Activated effector memory CD4-positive, alpha-beta T cell treated with Interleukin-2 at 50 U/mL for 16 hours (primary cell): ENCODE measurements at regions not wholly inside any gene's neighbourhood (a gene's known extent, or its start where the extent isn't known, plus 50 kb on each side); places are given as distances from the start of the nearest gene placed in this dataset.
"Not testable (repeated sequence)": the region's sequence is repeated elsewhere in the genome, so short reads cannot be mapped to it uniquely, and the experiment has no call there.

Source experiments
- DNase-seq: peaks from one replicate; pipeline ENCODE4 v3.0.0-alpha.2; 2020

DNA sequence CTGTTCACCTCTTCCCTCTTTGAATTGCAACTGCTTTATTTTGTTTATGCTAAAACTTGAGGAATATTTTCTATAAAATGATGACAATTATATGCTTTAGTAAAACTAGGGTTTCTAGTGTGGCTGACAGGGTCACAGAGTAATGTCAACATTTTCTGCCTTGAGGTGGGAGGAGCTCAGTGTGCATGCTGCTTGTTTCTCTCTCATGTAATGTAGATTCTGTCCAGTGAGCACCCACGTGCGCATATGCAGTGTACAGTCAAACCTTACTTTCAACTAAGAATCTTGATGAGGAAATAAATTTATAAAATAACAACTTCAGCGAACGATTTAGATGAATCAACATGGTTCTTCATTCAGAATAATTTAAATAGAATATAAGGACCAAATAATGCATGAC, 603.9 kb downstream of the PCDH17 start:
- DNase-seq, result no peak

DNA sequence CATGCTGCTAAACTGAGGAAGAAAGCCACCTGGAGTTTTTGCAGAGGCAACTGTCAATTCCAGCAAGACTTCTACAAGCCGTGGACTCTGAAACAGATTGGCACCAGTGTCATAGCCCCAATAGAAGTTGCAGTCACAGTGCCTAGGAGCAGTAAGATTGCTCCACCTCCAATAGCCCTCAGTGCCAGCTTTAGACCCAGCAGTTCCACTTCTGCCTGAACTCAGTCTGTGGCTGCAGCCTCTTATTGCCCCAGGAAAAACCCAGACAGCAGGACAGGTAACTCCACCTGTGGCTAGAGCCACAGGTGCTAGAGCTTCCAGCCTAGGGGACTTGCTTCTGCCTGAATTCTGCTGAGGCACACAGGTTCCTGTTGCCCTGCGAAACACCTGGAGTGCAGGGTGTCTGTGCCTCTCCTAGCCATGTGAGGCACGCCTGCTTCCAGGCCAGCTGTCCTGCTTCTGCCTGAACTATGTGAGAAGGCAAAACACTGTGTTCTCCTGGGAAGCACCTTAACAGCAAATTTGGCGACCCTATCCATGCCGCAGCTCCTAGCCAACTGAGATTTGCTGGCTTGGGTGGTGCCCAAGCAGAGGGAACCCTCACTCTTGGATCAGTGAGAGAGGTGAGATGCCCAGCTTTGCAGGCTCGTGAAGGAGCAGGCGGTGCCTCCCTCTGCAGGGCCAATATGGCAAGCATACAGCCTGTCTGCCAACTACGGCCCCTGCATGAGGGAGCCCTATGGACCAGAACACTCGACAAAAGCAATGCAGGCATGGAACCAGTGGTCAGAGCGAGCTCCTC, 607.6 kb downstream of the PCDH17 start:
- no peak for DNase-seq

DNA sequence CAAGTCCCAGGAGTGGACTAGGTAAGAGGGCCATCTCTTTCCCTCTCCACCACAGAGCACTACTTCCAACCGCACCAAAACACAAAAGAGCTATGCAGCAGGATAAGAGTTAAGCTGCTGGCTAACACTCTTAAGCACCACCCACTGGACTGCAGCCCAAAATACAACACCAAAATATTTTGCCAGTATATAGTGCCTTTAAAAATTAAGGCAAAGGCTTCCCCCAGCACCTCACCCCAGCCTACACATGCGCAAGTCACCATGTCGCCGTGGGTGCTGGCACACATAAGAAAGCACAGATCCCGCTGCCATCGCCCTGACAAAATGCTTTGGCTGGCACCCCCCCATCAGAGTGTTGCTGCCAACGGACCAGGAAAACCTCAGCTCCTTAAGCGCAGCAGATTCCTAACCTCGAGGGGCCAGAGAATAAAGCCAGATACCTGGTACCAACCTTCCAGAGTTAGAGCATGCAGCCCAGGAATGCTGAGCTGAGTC, 608.3 kb downstream of the PCDH17 start:
- DNase-seq, result no peak

DNA sequence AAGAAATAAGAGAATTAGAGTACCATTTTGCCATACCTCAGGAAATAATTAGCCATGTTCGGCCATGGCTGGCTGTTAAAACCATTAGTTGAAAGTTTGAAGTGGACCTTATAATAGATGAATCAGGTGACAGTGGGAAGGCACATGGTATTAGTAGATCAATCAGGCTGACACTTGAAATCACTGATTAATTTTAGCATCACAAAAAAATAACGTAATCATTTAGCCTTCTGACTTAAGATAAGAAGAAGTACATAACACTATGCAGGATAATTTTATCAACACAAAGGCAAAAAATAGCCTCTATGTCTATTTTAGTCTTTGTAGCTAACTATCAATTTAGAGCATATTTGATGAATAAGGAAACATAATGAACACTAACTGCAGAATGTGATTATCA, 615.5 kb downstream of the PCDH17 start:
- DNase-seq, result no peak

DNA sequence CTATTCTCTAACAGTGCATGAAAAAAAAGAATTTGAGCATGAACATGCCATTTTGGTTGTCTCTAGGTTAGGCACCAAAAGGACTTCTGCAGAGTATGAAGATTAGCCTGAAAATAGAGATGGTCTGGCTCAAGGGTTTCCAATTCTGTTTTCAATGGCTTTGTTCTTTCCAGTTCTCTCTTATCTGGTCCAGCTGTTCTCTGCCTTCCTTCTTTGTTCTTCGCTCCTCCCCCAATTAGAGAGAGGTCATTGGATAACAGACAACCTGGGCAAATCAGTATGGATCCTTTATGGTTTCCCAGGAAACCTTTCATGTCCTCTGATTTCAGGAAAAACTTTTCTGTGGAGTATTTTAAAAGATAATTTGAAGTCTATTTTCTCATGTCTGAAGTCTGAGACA, 623.4 kb downstream of the PCDH17 start:
- DNase-seq, result no peak

DNA sequence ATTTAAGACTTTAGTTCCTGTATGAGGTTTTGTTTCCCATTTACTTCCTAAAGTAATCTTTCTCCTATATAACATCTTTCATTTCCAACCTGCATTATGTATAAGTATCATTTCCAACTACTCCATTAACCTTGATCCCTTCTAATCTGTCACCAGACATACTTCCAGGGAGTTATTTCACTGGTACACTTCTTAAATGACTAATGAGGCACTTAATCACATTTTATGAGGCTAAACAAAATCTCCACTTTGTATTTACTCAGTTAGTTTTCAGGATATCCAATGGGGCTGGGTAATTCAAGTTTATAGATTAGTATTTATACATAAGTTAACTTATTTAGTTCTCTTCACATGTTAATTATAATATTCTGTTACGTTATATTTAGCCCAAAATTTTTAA, 634.7 kb downstream of the PCDH17 start:
- no peak for DNase-seq

DNA sequence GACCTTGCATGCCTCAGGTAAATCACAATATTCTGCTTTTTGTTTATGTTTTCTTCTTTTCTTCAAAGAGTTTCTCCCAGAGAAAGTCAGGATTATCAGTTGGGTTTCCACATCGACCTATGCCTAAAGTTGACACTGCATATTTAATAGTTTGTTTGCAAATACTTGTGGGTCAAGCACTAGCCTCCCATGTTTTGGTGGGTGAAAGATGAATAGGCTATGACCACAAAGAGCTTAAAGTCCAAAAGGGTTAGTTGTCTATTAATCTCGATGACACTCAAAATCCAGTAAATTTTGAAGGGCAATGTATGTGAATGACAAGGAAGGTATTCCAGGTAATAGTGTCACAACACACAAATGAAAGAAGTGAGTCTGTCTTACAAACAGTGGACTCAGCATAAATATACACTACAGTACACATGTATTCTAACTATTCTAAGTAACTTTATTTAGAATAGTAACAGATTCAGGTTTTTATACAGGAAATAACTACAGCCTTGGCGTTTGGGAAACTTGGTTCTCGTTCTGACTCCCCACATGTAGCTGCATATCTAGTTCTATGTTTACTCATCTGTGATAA, 667.1 kb downstream of the PCDH17 start:
- no peak for DNase-seq

DNA sequence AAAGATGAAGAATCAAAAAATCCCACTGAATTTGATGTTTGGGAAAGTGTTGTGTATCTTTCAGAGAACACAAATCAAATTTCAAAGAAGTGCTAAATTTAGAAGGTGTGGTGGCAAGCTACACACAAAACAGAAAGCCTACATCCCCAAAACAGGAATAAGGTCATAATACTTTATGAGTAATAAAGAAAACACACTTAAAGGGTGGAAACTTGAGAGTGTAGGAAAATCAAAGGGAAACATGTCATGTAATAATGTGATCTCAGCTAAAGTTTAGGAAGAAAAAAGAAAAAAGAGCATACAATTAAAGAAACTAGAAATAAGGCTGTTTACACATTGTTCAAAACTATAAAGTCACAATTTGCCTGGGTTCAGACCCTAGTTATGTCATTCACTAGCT, 668.7 kb downstream of the PCDH17 start:
- no peak for DNase-seq

DNA sequence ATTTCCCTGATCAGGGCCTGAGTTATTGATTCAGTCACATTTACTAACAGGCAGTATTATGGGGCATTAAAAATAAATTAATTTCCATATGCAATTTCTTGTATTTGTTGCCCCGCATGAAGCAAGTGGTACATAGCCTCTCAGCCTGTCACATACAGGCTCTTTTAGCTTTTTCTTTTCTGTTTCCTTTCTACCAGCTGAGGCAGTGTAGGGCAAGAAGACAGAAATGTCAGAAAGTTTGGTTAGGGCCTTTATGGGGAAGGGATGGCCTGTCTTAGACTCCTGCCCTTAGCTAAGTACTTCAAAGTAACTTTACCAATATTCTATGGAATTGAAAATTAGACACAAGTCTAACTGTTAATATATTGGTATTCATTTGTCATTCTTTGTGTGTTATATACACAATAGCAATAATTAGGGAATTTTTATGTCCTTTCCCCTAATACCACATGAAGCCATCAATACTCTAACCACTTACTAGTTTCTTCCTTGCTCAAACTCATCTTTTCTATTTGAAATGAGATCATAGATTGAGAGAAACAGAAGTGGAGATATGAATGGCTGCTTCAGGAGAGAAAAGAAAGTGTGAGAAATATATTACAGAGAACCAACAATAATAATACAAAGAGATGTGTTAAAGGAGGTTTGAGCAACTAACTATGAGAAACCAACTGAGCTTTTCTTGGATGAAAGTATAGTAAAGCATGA, 669.6 kb downstream of the PCDH17 start:
- DNase-seq, result no peak

DNA sequence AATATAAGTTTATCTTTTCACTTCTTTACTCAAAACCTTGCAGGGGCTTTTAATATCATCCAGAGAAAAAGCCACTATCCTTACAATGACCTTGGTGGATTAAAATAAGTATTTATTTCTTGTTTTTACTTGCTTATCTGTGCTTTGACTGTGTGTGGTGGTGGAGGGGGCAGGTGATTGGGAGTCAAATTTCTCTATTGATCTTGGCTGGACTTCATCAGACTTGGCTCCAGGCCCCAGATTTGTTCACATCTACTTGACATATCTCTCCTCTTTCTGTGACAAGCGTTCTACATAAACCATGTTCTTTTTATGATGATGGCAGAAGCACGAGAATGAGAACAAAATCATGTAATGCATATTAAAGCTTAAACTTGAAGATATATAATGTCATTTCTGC, 670.8 kb downstream of the PCDH17 start:
- DNase-seq, result no peak

DNA sequence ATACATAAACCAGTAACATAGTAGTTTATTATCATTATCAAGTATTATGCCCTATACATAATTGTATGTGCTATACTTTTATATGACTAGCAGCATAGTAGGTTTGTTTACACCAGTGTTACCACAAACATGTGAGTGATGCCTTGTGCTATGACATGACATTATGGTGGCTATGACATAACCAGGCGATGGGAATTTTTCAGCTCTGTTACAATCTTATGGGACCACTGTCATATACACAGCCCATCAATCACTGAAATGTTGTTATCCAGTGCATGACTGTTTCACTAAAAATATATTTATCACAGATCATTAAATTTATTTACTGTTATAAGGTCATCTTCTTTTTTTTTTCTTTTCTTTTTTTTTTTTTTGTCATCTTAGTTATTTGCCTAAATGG, 674.5 kb downstream of the PCDH17 start:
- DNase-seq, result no peak

DNA sequence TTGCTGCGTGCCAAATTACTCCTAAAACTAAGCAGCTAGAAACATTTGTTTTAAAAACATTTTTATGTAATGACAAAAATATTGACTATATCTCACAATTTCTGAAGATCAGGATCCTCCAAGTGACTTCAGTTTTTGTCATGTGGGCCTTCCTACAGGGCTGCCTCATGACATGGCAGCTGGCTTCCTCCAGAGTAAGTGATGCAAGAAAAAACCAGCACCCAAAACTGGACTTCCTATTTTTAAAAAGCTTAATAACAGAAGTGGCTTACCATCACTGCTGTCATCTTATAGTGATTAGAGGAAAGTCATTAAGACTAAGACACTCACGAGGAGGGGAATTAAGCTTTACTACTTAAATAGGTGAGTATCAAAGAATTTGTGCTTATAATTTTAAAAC, 681.7 kb downstream of the PCDH17 start:
- DNase-seq, result no peak

DNA sequence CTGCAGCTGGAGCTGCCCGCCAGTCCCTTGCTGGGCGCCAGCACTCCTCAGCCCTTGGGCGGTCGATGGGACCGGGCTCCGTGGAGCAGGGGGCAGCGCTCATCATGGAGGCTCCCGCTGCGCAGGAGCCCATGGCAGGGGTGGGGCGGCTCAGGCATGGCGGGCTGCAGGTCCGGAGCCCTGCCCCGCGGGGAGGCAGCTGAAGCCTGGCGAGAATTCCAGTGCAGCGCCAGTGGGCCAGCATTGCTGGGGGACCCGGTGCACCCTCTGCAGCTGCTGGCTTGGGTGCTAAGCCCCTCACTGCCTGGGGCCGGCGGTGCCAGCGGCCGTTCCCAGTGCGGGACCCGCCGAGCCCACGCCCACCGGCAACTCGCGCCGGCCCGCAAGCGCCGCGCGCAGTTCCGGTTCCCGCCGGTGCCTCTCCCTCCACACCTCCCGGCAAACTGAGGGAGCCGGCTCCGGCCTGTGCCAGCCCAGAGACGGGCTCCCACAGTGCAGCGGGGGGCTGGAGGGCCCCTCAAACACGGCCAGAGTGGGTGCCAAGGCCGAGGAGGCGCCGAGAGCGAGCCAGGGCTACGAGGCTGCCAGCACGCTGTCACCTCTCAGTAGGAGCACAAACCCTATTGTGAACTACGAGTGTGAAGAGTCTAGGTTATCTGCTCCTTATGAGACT, 687.1 kb downstream of the PCDH17 start:
- no peak for DNase-seq

DNA sequence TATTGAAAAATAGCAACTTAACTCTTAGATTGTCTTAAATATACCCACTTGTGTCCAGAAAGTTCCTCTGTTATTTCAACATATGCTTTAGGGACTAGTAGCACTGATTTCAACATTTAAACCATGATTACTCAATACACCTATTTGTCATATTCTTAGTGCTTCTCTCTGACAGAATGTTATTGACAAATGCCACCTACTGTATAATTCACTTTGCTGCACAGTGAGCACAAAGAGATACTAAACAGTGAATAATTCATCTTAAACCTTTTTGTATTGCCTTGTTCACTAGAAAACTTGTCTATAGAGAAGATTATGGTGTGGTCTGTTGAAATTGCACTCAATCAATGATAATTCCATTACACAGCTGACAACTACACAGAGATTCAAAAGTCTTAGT, 692.6 kb downstream of the PCDH17 start:
- DNase-seq, result no peak

DNA sequence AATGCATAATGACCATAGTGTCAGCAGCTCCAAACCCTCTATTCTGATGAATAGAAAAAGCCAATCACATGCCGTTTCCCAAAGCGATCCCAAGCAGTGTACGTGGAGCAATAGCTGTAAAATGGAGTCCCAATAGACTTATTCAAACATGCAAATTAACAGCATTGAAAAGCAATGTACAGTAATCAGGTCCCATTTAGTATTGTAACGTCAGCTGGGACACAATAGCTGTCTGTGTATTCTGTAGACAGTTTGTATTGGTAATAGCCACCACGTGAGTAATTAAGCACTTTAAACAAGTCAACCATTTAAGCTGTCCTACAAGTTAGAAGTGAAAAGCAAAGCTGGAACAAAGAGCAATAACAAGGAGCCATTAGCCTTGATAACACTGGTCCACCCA, 698.2 kb downstream of the PCDH17 start:
- no peak for DNase-seq

DNA sequence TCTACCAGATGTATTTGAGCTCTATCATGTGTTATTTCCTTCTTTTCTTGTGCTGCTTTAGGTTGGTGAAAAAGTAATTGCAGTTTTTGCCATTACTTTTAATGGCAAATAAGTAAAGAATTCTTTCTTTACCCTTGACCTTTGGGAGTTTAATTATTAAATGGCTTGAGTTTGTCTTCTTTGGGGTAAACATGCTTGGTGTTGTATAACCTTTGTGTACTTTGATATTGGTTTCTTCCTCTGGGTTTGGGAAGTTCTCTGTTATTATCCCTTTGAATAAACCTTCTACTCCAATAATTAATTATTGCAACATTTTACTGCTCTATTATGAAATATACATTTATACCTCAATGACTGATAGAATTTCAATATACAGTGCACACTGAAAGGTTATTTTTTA, 709.4 kb downstream of the PCDH17 start:
- DNase-seq, result no peak

DNA sequence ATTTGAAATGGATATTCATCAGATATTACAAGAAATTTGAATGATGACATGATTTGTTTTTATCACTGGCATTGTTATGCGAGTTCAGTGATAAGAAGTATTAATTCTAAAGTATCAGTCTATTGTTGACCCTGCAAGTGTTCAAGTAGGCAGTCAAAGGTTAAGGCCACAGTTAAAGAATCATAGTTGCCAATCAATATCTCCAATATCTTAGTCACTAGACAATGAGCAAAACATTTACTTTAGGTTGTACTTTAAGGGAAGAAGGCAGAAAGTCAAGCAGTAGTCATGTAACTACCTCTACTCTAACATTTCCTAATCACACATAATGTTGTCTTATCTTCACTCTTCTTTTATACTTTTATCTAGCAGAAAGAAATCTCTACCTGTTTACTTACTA, 709.8 kb downstream of the PCDH17 start:
- DNase-seq, result no peak

DNA sequence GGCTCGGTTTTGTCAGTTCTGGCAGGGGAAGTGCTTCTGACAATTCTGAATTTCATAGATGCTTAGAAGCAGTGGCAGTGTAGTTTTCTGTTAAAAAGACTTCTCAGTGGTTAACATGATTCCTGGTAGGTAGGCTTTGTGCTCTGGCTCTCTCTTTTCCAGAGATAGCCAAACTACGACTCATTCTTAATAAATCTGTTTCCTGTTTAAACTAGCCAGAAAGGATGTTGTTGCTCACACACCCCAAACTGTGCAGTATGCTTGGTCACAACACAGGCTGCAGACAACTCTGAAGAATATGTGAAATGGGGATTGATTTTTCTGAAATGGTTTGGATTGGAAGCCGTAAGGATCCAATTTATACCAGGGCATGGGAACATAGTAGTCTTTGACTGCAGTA, 711.5 kb downstream of the PCDH17 start:
- no peak for DNase-seq

DNA sequence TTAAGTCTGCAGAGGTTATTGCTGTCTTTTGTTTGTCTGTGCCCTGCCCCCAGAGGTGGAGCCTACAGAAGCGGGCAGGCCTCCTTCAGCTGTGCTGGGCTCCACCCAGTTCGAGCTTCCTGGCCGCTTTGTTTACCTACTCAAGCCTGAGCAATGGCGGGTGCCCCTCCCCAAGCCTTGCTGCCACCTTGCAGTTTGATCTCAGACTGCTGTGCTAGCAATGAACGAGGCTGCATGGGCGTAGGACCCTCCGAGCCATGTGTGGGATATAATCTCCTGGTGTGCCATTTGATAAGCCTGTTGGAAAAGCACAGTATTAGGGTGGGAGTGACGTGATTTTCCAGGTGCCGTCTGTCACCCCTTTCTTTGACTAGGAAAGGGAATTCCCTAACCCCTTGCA, 720.6 kb downstream of the PCDH17 start:
- not testable (repeated sequence) for DNase-seq

DNA sequence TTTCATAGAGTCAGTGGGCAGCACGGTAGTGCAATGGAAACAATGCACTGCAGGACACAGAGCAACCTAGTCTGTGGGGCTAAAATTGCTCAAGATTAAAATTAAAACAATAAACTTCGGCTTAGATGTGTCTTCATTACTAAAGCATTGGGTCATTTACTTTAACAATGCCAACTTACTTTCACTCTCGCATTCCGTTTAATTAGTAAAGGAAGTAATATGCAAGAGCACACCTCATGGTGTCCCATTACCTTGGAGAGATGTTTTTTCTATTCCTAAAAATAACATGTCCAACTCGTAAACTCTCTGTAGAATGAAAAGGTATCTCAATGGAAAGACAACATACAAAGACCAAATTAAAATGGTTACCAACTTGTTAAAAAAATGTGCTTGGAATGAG, 738.4 kb downstream of the PCDH17 start:
- DNase-seq, result no peak

DNA sequence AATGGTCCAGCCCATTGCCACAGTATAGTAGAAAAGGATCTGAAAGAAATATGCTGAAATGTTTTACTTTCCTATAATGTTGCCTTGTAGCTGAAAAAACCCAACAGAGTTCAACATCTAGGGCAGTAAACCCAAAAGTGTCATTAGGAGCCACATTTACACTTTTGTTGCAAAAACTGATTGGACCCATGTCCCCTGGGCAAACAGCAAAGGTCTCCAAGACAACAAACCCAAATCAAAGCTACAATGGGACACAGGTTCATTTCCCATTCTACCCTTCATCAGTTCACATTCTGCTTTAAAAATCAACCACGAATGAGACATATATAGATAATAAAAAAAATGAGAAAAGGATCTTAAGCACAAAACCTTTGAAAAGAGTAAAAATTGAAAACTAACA, 744.8 kb downstream of the PCDH17 start:
- no peak for DNase-seq

DNA sequence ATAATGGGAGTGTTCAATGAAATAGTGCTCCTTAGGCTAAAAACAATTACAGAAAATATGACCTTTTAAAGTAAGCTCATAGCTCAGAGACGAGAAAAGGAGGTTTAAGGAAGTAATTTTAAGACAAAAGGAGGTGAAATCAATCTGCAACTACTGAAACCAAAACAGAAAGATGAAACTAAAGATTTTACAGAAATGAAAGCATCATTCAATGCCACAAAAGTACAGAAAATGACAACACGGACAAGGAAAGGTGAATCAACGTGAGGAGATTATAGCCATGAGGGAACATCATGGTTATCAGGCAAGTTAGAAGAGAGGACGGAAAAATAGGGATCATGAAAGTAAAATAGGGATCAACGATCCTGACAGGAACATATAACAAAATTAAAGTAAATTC, 745.2 kb downstream of the PCDH17 start:
- DNase-seq, result no peak

DNA sequence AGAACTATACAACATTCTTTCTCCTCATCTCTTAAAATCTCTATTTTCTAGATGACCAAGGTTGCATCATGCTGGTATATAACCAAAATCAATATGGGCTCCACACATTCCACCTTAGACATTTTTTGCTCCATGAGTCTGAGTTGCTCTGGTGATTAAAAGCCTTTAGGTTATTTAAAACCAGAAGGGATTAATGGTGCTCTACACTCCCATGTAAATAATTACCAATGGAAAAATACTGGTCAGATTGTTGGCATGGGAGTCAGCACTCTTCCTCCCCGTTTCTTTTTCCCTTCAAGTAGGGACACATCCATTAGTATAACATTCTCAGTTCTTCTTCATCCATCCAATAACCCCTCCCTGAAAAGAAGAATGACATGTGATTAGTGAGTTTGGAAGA, 747.7 kb downstream of the PCDH17 start:
- DNase-seq, result no peak

DNA sequence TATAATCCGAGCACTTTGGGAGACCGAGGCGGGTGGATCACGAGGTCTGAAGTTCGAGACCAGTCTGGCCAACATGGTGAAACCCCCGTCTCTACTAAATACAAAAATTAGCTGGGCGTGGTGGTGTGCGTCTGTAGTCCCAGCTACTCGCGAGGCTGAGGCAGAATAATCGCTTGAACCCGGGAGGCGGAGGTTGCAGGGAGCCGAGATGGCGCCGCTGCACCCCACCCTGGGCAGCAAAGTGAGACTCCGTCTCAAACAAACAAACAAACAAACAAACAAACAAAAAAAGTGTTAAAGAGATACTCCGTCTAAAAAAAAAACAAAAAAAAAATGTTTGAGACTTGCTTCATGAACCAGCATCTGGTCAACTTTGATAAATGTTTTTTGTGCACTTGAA, 753.8 kb downstream of the PCDH17 start:
- DNase-seq, result not testable (repeated sequence)
